HG03064 (cell line): ENCODE measurements at regions not wholly inside any gene's neighbourhood (a gene's known extent, or its start where the extent isn't known, plus 50 kb on each side); places are given as distances from the start of the nearest gene placed in this dataset.

Experiments used
- ATAC-seq: cut with Tn5 transposase; IDR thresholded peaks from one replicate; pipeline ENCODE4 v1.9.1; 2021; ENCODE audit warnings: low read depth; ENCODE audit not compliant: unreplicated experiment

DNA sequence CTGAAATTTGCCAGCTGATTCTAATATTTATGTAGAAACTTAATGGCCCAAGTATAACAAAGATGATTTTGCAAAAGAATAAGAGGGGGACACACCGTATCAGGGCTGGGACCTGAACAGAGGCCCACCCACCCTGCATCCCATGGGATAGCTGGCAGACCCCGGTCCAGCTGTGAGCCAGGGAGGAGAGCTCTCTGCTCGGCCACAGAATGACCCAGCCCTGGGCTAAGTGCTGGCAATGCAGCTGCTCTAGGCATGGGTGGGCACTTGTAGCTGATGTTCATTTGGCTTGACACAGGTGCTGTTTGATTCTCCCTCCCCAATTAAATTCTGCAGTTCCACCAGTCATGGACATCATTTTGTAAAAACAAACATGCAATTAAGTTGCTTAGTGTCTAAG is 522.8 kb upstream of the RAB6C start:
- no peak for ATAC-seq

DNA sequence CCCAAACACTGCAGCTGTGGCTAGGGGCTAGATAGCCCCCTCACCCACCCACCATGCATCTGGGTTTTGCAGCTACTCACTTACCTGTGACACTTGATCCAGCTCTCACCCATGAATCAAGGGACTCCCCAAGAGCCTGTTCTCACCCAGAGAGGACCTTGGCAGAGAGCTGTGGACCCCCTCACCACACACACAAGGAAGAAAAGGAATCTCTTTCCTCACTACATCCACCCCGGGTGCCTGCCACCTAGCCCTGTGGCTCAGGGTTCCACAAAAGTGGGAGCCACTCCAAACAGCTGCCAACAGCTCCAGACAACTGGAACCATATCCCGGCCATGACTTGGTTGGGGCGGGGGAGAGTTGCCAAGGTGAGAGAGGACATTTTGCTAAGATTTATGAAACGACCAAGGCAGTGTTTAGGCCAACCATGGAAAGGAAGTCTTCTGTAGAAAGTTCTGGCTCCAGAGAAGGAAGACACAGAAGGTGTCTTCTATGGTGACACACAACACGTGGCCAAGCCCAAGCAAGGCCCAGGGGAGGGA is 522.1 kb upstream of the RAB6C start:
- no peak for ATAC-seq

DNA sequence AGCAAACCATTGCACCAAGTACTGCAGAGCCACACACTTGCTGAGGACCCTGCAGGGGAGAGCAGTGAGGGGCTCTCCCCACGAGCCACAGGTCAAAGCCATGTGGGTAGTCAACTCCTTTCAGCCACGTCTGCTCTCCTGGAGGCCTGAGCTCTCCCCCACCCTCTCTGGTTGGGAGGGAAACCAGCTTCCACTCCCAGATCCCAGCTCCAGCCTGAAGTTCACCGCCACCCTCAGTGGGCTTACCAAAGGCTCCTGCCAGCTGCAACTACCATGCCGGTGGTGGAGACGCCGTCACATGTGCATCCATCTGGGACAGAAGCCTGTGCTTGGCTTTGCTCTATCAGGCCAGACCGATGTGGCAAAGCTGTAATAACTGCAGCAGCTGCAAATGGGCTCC is 521.5 kb upstream of the RAB6C start:
- no peak for ATAC-seq

DNA sequence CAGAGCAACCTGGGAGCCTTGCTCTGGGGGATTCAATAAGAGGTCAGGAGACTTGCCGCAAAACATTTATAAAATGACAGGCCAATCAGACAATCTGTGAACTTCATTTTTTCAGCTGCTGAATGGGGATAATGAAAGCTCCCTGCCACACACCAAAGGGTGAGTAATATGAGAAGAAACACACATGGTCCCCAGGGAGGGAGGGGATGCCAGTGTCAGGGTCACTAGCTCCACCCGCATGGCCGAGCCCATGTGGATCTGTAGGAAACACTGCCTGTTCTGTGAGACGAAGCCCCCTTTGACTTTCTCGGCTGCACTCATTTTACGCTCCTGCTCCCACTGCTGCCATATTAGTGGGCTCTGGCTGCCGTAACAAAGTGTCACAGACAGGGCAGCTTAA is 521.0 kb upstream of the RAB6C start:
- no peak for ATAC-seq

DNA sequence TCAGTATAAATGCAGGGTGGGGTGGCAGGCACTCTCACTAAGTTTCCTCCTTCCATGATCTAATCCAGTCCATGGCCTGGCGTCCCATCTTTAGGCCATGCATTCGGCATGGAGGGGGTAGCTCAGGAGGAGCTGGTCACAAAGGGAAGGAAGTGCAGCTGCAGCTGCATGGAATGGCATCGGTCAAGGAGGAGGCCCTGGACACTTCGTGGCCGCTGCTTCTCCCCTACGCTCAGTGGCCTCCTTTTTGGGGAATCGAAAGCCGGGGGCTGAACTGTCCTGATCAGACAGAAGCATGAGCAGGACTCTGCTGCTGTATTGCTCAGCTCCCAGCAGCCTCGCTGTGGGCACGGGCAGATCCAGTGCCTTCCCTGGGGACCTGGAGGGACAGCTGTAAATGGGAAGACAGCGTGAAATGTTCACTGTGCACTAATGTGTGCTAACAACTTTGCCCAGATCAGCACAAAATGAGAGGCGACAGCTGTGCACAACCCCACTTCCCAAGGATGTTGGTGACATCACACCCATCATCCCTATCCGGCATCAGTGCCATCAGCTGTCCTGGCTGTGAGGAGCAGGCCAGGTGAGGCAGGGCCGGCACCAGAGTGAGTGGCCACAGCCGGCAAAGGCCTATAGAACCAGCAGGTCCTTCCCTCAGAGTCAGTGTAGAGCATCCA is 520.1 kb upstream of the RAB6C start:
- ATAC-seq, result no peak

DNA sequence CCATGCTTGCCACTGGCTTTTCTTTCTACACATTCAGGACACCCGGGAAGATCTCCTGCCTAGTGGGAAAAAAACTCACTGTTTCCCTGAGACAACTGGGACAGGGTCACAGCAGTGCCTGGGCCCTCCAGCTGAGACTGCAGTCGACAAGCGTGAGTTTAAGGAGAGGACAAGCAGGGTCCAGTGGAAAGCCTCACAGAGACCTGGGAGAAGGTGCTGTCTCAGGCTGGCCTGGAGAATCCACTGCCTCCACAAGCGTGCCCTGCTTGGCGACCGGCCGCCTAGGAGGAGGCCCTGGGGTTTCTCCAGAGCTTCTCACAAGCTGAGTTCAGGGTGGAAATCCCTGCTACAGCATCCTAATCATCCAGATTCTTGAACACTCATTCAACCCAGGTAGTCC is 519.6 kb upstream of the RAB6C start:
- ATAC-seq, result no peak

DNA sequence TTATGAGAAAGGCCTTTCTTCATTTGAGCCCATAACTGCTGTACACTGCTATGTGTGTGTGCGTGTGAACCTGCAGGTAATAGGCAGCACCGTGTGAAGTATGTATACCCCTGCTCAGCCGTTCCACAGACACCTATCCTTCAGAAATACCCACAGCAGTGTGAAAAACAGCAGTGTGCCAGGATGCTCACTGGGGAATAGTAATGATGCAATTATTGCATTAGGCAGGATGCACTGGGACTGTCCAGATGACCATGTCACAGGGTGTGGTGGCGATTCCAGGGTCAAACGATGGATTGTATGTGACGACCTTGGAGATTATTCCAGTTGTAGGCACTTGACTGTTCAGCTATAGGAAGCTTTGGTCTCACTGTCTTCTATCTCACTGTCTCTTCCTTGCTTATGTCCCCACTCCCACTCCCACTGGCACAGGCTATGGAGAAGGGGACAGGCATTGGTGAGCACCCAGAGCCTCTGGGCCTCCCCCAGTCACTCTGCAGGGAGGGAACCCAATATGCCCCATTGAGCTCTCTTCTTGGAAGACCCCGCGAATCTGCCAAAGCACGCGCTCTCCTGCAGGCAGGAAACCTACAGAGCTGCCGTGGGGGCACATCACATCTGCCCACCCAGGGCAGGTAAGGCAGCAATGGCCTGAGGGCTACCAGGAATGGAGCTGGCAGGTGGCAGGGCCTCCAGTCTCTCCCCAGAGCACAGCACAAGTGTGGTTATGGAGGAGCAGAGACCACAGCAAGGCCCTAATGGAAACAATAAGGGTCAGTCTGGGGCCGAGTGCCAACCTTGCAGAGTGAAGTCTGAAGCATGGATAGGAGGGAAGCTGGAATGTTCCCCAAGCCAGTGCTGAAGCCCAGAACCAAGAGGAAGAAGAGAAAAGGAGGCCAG is 518.9 kb upstream of the RAB6C start:
- no peak for ATAC-seq

DNA sequence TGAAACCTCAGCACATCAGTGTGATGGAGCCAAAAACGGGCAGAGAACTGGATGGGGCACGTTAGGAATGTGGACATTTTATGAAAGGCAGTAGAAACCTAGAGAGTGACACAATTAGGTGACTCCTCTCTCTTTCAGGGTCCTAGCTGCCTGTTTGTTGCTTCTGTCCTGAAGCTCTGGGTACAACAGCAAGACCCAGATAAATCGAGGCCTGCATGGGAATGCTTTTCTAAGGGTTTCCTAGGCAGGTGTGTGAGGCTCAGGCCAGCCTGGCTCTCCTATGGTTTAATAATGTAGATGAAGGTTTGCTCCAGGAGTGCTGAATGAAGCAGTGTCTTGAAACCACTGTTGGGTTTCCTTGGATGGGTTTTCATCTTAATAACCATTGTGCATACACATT is 517.1 kb upstream of the RAB6C start:
- ATAC-seq, result no peak

DNA sequence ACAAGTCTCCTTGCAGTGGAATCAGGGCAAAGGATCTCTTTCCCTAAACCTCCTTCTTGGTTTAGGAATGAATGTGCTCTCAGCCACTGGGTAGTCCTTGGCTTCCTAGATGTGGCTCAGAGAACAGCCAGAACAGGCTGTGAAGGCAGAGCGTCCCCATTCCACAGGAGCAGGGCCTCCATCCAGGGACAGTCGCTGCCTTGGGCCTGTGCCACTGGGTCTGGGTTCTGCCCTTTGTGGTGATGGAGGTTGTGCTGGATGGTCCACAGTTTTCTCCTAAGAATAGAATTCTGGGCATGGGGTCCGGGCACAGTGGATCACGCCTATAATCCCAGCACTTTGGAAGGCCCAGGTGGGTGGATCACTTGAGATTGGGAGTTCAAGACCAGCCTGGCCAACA is 516.5 kb upstream of the RAB6C start:
- no peak for ATAC-seq

DNA sequence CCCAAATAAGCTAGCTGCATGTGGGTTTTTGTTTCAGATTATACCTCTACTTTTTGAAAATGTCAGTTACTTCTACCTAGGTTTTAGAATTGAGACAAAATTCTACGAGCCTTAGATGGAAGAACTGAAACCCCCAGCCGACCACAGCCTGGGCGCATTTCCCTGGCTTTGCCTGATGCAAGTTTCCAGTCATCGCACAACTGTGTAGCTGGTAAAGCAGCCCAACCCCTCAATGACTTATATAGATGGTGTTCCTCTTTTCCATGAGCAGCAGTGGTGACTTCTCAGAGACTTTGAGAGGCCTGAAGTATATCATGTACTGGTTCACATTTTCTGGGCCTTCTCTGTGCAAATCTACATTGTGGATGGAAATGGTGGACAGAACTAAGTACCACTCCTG is 515.4 kb upstream of the RAB6C start:
- no peak for ATAC-seq

DNA sequence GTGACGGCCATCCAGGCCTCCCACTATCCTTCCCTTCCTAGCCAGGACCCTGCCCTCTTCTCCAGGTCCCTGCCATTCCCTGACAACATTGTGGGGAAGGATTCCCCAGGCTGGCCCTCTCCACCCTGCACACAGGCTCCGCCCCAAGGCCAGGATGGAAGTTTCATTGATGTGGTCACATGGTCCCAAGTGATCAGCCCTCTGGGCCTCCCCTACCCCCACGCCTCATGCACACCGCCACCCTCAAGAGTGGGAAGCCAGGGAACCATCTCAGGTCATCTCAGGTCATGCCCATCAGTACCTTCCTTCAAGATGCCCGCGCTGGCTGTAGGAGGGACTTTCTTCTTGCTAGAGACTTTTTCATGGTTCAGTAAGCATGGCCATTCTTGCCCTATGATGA is 514.8 kb upstream of the RAB6C start:
- no peak for ATAC-seq

DNA sequence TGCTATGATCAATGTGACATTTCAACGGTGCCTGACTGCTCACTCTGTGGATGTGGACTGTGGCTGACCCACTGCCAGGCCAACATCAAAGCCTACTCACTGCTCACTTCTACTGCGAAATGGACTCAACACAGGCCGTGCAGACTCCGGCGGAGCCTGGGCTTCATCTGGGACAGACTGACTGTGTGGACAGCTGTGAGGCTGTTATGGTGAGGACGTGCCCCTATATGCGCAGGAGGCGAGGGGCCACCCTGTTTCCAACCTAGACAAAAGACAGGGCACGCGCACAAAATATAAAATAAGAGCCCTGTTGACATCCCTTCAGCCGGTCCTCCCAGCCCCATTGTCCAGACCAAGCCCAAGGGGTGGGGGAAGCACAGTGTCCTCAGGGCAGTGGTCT is 514.4 kb upstream of the RAB6C start:
- no peak for ATAC-seq

DNA sequence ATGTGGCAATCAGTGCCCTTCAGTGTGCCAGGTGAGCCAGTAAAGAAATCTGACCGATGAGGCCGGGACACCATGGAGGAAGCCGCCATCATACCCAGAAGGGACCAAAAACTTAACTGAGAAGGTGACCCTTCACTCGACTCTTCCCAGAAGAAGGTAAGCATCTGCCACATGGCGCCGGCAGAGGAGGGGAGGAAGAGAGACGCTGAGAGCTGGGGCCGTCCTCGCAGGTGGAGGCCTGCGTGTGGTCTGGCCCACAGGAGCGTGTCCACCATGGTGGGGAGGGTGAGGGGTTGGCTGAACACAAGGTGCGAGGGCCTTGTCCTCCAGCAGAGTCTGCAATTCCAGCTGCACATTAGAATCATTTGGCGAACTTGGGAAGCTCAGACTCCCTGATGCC is 513.1 kb upstream of the RAB6C start:
- no peak for ATAC-seq

DNA sequence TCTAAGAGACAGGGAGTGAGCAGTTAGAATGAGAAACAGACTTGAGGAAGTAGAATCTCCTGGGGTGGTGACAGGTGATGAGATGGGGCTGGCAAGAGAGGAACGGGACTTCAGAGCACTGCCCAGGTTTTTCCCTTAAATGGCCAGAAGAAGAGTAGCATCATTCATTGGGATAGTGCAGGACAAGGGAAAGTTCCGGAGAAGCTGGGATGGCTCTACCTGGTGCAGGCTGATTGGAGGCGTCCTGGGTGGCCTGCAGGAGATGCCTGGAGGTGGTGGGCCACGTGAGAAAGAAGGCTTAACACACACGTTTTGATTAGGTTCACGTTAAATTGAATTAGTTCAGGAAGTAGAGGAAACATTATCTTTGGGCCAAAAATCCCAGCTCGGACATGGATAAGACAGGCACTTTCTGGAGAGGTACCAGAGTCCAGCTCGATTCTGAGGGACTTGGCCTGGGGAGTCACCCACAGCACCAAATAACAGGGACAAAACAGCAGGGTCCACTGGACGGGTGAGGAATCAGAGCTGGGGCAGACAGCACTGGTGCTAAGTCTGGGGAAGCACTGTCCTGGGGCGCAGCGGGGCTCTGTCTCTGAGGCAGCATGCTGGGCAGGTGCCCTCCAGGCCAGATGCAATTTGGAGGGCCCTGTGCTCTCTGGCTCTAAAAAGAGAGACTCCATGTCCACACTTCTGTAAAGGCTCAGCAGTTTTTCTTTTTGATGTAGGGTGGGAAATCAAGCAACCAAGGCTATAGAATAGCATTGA is 512.3 kb upstream of the RAB6C start:
- ATAC-seq, result no peak

DNA sequence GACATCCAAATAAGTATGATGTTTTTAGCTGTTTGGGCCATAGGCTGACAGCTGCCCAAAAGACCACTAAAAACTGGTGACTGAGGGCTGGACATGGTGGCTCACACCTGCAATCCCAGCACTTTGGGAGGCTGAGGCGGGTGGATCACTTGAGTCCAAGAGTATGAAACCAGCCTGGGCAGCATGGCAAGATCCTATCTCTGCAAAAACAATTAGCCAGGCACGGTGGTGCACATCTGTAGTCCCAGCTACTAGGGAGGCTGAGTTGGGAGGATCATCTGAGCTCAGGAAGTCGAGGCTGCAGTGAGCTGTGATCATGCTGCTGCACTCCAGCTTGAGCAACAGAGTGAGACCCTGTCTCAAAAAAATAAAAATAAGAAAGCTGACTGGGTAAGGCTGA is 511.5 kb upstream of the RAB6C start:
- no peak for ATAC-seq

DNA sequence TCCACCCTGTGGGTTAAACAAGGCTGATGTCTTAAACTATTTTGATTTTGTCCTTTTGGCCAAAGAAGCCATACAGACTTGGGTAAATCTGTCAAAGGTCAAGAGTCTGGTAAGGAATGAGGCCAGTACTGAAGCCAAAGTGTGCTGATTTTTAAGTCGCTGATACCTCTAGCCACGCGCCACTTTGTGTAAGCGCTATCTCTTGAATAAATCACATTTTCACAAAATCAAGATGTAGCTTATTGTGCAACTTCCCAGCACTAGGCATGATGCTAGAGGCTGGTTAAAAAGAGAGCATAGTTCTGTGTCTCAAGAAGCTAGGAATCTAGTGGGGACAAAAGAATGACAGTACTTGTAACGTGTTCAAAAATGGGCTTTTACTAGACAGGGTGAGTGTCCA is 510.6 kb upstream of the RAB6C start:
- no peak for ATAC-seq

DNA sequence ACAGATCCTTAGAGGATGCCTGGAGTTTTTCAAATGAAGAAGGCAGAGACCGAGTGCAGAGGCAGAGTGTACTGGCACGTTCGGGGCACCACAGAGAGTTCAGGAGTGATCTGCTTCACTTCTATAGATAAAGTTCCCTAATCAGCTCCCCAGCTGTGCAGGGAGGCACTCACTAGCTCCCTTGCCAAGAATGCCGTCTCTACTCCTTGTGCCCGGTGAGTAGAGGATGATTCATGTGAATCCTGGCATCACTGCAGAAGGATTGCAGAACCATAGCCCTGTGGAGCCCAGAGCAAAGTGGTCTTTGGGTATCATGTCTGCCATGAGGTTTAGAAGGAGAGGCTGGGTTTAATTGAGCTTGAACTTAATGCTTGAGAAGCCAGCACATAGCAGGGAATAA is 510.1 kb upstream of the RAB6C start:
- no peak for ATAC-seq

DNA sequence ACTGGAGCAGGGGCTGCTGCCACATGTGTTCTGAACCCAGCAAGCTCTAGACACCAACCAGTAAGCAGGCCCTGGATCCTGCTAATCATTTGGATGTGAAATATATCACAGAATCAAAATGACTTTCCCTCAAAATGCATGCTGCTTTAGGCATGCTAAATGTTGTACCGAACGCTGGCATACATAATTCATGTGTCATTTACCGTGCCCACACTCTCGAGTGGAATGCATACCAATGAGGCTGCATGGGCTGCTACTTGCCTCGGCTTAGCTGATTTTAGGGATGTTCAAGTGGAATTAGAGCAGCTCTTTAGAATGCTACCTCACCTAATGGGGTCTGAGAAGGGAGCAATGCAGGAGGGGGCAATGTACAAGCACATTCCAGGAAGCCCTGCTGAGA is 509.6 kb upstream of the RAB6C start:
- ATAC-seq, result no peak

DNA sequence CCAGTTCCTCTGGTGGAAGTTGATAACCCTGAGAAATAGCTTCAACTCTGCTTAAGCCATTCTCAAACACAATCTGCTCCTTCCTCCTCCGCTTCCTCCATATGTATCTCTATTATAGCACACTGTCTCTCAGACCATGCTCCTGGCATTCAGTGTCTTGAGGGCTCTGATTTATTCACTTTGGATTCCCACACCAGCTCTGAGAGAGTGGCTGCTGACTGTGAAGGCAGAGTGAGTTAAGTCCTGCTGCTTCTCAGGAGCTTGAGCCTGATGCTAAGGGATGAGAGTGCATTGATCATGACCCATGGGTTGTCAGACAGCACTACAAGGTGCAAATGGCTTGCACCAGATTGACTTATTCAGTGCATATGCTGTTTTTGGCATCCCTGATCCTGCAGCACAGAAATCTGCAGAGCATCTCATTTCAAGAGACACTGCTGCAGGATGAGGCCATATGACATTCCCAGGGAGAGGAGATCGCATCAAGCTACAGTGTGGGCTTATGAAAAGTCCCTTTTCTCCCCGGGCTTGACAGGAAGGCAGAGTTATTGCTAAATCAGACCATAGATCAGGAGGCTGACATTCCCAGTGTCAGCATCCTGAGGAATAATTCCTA is 500.5 kb upstream of the RAB6C start:
- no peak for ATAC-seq

DNA sequence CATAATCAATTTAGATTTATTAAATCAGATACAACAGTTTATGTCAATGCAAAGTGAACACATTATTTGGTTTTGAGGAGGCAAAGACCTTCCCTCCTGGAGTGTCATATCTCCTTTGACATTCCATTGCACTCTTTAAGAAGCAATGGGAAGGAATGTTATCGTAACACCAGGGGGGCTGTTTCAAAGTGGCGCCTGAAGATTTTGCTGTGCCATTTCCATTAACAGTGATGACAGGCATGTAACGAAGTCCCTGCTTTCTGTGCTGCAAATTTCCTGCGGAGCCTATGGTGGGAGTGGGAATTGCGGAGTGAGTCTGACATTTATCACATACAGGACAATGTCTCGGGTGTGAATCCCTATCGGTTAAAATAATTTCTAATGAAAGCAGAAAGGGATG is 499.6 kb upstream of the RAB6C start:
- no peak for ATAC-seq

DNA sequence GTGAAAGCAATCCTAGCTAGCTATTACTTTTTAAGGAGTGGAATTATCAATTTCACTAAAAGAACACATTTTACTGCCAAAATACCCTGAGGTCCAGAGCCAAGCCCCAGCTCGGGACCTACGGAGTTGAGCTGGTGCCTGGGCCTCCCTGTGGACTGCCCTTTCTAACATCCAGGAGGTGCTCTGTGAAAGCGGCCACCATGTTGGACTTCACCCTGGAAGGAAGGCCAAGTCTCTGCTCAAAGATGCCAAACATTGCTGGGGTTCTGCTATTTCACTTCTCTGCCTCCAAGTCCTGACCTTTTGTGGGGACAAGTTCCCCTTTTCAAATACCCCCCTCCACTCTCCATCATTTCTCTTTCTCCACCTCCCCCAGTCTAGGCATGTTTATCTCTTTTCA is 498.7 kb upstream of the RAB6C start:
- ATAC-seq, result no peak
